ENCODE measurements at regions not wholly inside any gene's neighbourhood (a gene's known extent, or its start where the extent isn't known, plus 50 kb on each side); places are given as distances from the start of the nearest gene placed in this dataset.
"Not testable (repeated sequence)": the region's sequence is repeated elsewhere in the genome, so short reads cannot be mapped to it uniquely, and the experiment has no call there.

DNA sequence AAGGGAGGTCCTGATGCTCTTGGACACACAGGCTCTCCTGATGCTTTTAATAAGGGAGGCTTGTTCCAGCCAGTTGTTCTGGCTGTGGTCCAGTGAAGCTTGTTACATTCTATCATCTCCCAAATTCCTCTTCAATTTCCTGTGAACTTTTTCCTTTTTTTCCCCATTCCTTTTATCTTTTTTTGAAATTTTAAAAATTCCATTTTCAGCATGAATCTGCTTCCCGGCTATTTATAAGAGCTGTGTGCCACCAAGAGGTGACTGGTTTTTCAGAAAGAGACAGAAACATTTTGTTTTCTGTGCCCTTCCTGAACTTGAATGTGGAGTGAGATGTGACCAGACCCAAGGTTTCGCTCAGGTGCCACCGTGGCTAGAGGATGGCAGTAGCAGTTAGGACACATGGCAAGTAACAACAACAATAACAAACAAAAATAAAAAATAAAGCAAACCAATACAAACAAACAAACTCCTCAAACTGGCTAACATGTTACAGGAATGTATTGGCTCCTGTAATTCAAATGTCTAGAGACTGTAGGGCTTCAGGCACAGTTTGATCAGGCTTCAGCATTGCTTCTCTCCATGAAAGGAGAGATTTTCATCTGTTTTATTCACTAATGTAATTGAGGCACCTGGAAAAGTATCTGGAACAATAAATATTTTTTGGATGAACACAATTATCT lies 121.1 kb downstream of the BOD1 start:
- no peak for DNase-seq (ENCODE audit: low read depth, low spot score)

DNA sequence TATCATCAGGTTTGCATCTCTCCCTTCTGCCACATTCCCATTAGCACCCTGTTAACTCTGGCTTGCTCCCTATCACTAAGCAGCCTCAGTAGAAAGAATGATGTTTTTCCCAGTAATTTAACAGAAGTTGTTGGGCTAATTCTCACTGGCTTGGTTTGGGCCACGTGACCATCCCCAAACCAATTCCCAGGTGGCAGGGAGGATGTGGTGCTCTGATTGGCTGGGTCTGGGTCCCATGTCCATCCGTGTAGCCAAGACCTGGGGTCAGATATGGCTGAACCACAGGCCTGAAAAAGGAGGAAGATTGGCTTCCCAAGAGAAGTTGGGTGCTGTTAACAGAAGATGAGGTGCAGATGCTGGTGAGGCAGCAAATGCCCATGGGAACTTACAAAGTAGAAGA lies 122.0 kb downstream of the BOD1 start:
- DNase-seq (ENCODE audit: low read depth, low spot score), result no peak

DNA sequence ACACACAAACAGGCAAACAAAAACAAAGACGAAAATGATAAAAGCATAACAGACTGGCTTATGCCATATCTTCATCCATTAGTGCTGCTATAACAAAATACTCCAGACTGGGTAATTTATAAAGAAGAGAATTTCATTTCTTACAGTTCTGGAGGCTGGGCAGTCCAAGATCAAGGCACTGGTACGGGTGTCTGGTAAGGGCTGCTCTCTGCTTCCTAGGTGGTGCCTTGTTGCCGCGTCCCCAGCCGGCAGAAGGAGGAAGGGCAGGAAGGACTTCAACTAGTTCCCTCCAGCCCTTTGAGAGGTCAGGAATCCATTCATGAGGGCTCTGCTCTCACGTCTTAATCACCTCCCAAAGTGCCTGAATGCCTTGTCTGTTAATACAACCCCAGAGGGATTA lies 122.6 kb downstream of the BOD1 start:
- DNase-seq (ENCODE audit: low read depth, low spot score), result no peak

DNA sequence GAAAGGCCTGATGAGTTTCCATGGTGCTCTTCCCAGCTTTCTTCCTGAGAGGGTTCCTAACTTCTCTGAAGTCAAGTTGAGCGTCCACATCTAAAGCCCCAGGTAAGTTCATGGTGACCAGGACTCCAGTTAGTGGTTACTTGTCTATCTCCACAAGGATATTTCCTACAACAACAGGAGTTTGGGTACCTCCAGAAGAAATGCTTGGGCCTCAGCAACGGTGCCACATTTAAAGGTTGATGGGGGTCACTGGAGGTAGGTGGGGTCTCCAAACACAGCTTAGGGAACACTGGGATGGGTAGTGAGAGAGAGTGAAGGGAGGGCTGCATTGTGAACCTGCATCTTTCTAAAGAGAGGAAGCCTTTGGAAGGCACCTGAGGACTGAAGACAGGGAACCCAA lies 123.4 kb downstream of the BOD1 start:
- no peak for DNase-seq (ENCODE audit: low read depth, low spot score)

DNA sequence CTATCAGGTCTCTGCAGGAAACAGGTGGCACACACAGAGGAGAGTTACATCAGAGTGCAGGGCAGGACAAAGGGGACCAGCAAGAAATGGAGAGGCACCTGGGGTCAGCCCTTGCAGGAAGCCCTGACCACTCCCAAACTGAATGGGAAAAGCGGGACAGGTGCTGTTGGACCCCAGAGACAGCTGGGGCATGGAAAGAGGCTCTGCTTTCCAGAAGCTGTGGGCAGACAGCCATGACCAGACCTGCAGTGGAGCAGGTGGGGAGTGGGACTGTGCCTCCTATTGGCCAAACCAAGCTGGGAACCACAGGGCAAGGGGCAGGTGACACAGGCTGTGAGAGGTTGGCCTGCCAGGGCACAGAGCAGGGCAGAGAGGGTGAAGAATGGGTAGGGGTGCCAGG lies 125.8 kb downstream of the BOD1 start:
- DNase-seq (ENCODE audit: low read depth, low spot score), result no peak

DNA sequence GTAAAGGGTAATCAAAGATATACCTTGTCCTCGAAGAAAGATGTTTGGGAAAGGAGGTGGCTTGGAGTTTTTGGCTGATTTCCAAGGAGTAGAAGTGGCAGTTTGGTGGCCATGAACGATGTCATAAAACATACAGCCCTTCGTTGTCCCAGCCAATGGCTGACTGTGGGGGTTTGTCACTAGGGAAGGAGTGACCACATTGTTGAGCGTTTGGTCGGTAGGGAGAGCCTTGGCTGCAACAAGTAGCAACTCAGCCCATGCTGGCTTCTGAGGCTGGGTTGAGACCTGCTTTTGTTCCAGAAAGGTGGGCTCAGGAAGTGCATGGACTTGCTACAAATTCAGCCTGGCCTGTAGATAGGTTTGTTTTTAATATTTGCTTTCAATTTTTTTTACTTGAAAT lies 128.3 kb downstream of the BOD1 start:
- DNase-seq (ENCODE audit: low read depth, low spot score), result no peak

DNA sequence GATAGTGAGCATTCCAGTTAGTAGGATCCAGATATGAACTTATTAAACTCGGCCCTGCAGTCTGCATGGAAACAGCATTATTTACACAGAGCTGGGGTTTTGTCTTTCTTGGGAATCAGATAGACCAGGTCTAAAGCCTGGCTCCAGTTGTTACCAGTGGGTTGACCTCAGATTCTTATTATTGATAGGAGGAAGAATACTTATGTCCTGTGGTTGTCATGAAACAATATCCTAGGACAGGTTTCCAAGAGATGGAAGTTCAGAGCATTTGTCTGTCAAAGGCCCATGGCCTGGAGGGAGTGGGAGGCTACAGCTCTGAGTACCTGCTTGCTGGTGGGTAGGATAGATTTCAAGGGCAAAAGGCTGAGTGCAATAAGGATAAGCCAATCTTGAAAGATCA lies 129.2 kb downstream of the BOD1 start:
- DNase-seq (ENCODE audit: low read depth, low spot score), result no peak

DNA sequence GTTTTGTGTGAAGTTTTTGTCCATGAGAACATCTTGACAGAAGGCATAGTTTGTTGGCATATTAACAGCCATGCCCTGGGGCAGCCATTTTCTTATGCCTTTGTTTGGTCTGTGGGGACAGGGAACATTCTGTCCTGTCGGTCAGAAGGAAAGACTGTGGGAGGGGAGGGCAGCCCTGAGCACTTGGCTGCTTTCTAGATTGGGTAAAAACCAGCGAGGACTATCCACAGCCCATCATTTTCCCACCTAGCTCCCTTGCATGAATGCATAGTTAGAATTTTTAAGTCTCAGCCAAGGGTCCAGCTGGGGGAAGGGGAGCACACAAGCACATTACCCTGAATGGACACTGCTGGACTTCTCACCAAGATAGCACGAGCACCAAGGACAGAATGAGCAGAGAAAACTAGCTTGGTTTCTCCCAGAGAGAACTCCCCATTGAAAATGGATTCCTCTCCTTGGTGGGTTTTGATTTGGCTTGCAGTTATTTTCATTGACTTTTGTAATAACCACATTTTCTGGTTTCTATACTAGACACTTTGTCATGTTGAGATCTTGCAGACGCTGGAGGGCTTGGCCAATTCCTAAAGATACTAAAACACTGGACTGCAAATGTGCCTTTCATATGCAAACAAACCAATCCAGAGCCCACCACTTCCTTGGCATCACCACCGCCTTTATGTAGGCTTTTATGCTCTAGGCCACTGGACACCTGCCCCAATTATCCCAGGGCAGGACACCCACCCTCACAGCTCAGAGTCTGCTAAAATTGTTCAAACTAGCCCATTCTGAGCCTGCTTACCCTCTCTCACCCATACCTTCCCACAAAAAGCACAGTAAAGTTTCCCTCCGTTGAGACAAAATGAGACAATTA lies 129.9 kb downstream of the BOD1 start:
- DNase-seq (ENCODE audit: low read depth, low spot score), result no peak

DNA sequence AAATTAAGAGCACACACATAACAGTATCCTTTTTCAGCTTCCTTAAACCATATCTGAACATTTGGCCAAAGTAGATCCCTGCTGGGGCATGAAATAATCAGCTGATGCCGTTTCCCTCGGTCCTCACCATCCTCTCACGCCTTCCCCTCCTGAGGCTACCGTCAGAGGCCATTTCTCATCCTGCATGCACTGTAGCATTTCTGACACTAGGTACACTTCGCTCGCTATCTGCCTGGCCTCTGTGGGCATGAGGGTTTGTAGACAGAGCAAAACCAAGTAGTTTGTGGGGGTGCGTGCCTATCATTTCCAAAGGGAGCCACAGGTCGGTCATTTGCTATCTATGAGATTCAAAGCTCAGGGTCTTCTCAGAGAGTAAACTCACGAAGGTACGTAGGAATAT lies 131.9 kb downstream of the BOD1 start:
- no peak for DNase-seq (ENCODE audit: low read depth, low spot score)

DNA sequence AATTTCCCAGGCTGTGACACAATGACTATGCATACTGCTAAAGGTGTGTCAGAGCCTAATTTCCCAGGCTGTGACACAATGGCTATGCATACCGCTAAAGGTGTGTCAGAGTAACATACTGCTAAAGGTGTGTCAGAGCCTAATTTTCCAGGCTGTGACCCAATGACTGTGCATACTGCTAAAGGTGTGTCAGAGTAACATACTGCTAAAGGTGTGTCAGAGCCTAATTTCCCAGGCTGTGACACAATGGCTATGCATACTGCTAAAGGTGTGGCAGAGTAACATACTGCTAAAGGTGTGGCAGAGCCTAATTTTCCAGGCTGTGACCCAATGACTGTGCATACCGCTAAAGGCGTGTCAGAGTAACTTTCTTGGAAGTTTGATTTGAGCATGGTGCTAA lies 132.9 kb downstream of the BOD1 start:
- not testable (repeated sequence) for DNase-seq (ENCODE audit: low read depth, low spot score)

DNA sequence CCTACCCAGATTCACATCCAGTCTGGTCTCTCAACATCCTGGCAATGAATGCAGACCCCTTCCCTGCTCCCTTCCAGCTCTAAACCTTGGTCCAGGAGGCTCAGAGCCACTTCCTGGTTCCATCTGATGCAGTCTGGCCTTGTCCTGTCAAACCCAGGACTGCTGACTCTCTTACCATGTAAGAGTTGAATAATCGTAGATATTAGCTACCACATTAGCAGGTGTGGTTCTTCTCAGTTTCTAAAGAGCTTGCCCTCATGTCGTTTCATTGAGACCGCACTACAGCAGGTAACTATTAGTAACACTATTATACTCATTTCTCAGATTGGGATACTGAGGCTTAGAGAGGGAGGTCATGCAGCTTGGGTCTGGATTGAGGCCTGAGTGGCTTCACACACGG lies 133.3 kb downstream of the BOD1 start:
- DNase-seq (ENCODE audit: low read depth, low spot score), result no peak

DNA sequence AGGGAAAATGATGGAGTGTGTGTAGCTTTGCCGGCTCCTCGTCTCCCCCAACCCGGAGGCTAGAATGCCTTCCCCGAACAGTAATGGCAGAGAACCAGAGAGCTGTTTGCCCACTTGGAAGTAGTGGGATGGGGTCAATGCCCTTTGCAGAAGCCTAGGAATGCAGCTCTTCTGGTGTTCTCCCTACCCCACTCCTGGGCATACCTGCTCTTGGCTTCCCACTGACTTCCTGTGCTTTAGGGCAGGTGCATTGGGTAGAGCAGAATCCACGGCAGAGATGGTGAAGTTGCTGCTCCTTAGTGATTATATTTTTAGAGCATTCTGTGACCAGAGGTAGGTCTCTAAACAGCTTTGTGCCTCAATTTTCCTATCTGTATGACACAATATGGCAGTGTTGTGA lies 134.6 kb downstream of the BOD1 start:
- no peak for DNase-seq (ENCODE audit: low read depth, low spot score)

DNA sequence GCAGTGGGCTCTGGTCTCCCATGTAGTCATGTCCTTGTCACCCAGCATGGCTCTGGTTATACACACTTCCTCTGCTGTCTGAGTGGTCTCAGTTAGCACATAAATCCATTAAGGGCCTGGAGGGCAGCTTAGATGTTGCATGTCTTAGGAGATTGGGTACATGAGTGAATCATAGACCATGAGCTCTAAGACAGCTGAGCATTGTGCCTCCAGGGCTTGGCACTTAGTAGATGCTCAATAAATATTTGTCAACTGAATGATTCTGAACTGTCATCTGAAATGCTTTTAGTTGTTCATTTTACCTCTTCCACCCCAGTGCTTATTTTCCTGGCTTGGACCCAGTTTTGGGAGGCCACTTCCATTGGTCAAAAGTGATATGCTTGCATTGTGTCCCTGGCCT lies 135.6 kb downstream of the BOD1 start:
- DNase-seq (ENCODE audit: low read depth, low spot score), result no peak

DNA sequence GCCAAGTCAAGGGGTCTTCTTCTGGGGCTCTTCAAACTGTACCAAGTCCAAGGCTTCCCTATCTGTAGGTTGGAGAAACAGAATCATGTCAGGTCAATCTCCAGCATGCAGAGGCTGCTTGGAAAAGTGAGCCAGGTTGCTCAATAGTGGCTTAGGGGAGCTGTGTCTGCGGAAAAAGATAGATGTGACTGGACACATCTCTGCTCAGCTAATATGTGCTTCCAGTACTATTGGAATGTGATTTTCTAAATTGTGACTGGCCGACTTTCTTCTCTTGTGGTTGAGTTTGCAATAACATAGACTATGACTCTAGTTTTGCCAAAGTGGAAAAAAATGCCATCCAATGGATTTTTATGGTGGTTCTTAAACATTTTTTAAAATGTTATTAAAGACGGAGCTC lies 136.7 kb downstream of the BOD1 start:
- DNase-seq (ENCODE audit: low read depth, low spot score), result no peak

DNA sequence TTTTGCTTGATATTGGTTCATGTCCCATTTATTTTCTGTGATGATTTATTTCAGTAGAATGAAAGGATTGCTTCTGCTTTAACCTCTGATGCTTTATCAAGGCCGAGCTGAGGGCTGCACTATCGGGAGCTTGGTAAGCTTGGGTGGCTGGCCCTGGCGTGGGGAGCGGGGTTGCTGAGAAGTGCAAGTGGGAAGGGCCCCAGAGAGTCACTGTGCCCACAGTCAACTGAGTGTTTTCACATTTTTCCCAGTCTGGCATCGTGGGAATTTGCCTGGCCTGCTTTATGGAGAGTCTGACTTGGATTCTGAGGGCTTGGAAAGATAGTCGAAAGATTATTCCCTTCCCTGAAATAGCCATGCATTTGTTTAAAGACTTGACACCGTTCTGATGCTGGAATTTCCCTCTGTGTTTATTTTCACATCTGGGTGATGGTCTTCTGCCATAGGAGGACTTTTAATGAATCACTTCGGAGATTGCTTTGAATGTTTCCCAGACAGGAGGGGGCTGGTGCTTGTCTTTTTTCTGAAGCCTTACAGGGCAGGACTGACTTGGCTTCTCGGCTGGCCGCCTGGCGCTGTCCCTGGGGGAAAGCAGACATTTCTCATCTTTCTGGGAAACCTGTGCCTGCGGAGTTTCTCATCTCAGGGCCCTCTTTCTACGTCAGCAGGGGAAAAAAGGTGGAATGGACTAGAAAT lies 139.0 kb downstream of the BOD1 start:
- peak; percentile 27 for DNase-seq (ENCODE audit: low read depth, low spot score)

DNA sequence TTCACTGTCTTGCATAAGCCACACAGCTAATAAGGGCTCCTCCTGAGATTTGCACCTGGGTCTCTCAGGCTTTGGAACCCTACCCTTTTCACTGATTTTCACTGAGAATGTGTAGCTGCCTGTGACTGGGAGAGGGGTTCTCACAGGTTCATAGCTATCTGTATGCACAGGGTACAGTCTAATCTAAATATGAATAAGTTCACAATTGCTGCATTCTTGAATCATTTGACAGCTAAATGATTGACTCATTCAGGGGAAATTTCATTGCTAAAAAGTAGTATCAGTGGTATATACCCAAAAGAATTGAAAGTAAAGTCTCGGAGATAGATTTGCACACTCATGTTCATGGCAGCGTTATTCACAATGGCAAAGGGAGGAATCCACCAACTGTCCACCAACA lies 140.7 kb downstream of the BOD1 start:
- no peak for DNase-seq (ENCODE audit: low read depth, low spot score)

DNA sequence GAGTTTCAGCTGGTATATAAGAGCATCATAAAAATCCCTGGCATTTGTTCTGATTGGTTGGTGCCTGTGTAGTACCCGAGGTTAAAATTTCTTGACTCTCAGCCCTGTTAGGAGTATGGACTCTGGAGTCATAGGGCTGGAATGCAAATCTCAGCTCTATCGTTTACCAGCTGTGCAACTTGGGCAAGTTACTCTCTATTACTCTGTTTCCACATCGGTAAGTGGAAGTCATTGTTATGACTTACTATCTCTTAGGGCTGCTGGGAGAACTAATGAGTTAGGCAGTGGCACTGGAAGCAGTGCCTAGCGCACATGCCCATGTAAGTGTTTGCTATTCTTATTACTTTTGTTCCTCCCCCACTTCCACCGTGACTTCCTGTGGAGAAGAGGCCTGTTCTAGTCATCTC lies 141.6 kb downstream of the BOD1 start:
- DNase-seq (ENCODE audit: low read depth, low spot score), result no peak

DNA sequence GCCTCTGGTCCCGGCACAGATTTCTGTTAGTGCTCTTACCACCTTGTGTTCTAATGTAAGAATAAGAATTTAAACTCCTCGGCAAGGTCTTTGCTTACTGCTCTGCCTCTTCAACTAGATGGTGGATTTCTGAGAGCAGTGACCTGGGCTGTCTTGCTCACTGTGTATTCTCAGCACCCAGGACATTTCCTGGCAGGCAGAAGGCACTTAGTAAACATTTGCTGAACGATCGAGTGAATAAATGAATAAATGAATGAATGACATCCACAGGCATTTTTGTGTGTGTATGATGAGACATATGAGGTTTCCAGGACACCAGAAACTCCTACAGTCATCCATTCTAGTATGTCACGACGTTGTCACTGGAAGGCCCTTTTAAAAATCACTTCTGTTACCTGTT lies 143.2 kb downstream of the BOD1 start:
- no peak for DNase-seq (ENCODE audit: low read depth, low spot score)

DNA sequence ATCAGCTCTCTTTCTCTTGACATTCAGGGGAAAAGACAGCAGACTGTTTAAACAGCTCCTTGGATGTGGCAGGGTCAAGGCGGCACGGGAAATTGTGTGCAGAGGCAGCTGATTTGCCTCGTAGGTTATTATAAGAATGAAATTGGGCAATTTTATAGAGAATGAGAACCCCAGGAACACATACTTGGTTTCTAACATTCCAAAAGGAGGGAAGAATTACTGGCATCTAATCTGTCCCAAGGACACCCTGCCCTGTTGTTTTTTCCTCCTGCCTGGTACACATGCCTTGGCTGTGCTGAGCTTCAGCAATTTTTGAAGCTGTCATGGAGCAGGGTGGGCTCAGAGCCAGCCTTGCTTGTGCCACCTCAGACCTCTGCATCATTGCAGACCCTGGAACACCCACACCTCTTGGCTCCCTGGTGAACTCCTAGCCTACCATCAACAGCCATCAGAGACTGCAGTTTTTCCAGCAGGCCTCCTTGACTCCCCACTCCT lies 143.6 kb downstream of the BOD1 start:
- DNase-seq (ENCODE audit: low read depth, low spot score), result no peak

DNA sequence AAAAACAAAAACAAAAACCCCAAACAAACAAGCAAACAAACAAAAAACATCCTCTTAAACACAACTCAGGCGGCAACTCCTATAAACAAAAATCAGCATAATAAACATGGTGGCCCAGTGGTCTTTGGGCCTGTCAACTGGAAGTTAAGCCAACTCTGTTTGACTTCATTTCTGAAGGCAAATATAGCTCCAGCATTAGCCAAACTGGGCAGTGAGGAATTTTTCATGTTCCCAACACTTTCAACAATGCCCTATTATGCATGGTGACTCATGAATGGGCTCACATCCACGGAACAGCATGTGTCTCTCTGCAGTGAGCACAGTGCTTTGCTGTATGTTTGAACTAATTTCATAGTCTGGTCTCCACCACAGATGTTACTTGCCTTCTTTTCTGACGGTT lies 143.9 kb upstream of the STC2 start:
- no peak for DNase-seq (ENCODE audit: low read depth, low spot score)

DNA sequence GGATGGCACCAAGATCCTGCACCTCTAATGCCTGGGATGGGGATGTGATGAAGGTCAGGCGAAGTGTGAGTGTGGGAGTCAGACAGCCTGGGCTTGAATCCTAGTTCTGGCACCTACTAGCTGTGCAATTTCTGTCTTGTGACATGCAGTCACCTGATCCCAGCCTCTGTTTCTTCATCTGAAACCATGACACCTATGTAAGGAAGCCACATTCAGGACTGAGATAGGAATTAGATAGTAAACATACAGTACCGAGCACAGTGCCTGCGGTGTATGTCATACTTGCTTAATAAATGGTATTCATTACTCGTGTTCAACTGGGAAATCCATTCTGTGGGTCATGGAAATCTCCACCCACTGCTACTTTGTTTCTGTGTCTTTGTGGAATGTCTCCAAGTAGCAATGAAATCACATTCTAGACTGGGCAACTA lies 140.6 kb upstream of the STC2 start:
- no peak for DNase-seq (ENCODE audit: low read depth, low spot score)

DNA sequence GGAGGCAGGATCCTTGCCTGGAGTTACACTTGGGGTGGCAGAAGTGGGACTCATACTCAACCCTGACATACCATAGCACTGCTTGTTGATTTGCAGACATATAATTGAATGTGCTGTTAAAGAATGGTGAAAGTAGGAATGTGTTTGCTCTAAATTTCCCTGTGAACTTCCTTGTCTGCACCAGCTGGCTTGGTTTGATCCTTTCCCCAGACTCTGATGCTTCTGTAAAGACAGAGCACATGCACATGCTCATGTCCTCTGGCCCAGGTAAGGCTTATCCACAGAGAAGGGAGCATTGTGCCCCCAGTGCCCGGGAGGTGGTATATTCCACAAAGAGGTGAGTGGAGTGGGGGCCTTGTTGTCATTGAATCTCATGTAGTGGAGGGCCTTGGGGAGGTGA lies 138.0 kb upstream of the STC2 start:
- no peak for DNase-seq (ENCODE audit: low read depth, low spot score)

DNA sequence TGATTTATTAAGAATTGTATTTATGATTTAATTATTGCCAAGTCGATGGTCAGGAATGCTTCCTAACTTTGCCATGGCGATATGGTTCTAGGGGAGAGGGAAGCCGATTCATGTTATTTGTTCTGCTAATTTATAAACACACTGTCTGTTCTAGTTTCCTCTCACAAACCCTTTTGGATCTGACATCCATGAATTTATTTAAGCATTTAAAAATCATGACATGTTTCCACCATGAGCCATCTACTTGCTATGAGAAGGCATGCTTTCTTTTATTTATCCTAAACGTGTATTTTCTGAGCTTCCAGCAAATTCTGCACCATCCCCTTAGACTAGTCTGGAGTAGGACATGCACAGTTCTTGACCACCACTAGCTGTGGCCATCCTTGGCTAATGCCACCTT lies 136.6 kb upstream of the STC2 start:
- DNase-seq (ENCODE audit: low read depth, low spot score), result no peak
